PC-9 (cell line): ENCODE measurements at regions not wholly inside any gene's neighbourhood (a gene's known extent, or its start where the extent isn't known, plus 50 kb on each side); places are given as distances from the start of the nearest gene placed in this dataset.

ENCODE experiments used
- BruUV-seq: library from RNA; stranded (reverse); fragments of 400-500 nt; replicated peaks from 2 replicates; lab custom pipeline; 2021; lab: Mats Ljungman, UMichigan
- CTCF ChIA-PET: fragments of 300-600 bp; sonication (Branson Sonifier 250); formaldehyde crosslinking; loops from one replicate; lab custom pipeline; 2022; ENCODE audit warnings: antibody characterized with exemption; lab: Charles Lee
- POLR2A ChIA-PET: fragments of 300-600 bp; sonication (Branson Sonifier 250); formaldehyde crosslinking; loops from one replicate; lab custom pipeline; 2022; ENCODE audit warnings: antibody characterized with exemption; ENCODE audit not compliant: unreplicated experiment; lab: Charles Lee
- DNase-seq, 2 experiments: peaks; one replicate each; pipeline versions ENCODE4 v3.0.0 to v3.0.0-alpha.2; 2015 to 2022; ENCODE audit warnings: mixed read lengths in 1 of 2
- H2AFZ ChIP-seq: fragments of 200-600 bp; sonication (generic); 2 replicates; pipeline ENCODE4 v1.8.1; 2017; ENCODE audit warnings: antibody characterized with exemption
- H3F3A ChIP-seq: fragments of 200-600 bp; sonication (generic); 2 replicates; pipeline ENCODE4 v1.8.1; 2017; ENCODE audit warnings: antibody characterized with exemption, mild to moderate bottlenecking, low read depth; ENCODE audit not compliant: insufficient read depth
- H3K27ac ChIP-seq: fragments of 200-600 bp; sonication (generic); 2 replicates; pipeline ENCODE4 v1.6.1; 2016; ENCODE audit warnings: mixed run types
- H3K27me3 ChIP-seq: fragments of 200-600 bp; sonication (generic); 2 replicates; pipeline ENCODE4 v1.6.1; 2016; ENCODE audit warnings: low read depth, mixed run types; ENCODE audit not compliant: insufficient read depth
- H3K36me3 ChIP-seq: fragments of 200-600 bp; sonication (generic); 2 replicates; pipeline ENCODE4 v1.6.1; 2016; ENCODE audit warnings: low read depth, mixed run types
- H3K4me1 ChIP-seq: fragments of 200-600 bp; sonication (generic); replicated peaks from 2 replicates; pipeline ENCODE4 v1.6.1; 2016; ENCODE audit warnings: mixed run types; ENCODE audit not compliant: insufficient read depth
- H3K4me2 ChIP-seq: fragments of 200-600 bp; sonication (generic); 2 replicates; pipeline ENCODE4 v1.6.1; 2017; ENCODE audit warnings: mixed run types
- H3K4me3 ChIP-seq: fragments of 200-600 bp; sonication (generic); 2 replicates; pipeline ENCODE4 v1.6.1; 2016; ENCODE audit warnings: mixed run types
- H3K79me2 ChIP-seq: fragments of 200-600 bp; sonication (generic); 2 replicates; pipeline ENCODE4 v1.6.1; 2017; ENCODE audit warnings: low read depth, mixed run types
- H3K9me2 ChIP-seq: fragments of 200-600 bp; sonication (generic); 2 replicates; pipeline ENCODE4 v1.8.1; 2017; ENCODE audit warnings: mild to moderate bottlenecking; ENCODE audit not compliant: insufficient read depth
- H3K9me3 ChIP-seq: fragments of 200-600 bp; sonication (generic); 2 replicates; pipeline ENCODE4 v1.8.1; 2016; ENCODE audit warnings: low read depth; ENCODE audit not compliant: insufficient read depth
- H4K20me1 ChIP-seq: fragments of 200-600 bp; sonication (generic); 2 replicates; pipeline ENCODE4 v1.8.1; 2017; ENCODE audit not compliant: insufficient read depth
- CTCF ChIP-seq: fragments of 200-600 bp; sonication (generic); conservative IDR thresholded peaks from 2 replicates; pipeline ENCODE4 v1.6.1; 2017; ENCODE audit warnings: mixed run types, antibody characterized with exemption, mild to moderate bottlenecking, moderate library complexity
- EZH2 ChIP-seq: fragments of 200-600 bp; sonication (generic); IDR thresholded peaks from 2 replicates; pipeline ENCODE4 v1.8.0; 2017; ENCODE audit warnings: antibody characterized with exemption, low read depth
- intact Hi-C: fragments of 100-400 bp; cut with micrococcal nuclease; formaldehyde crosslinking; loops from one replicate; pipeline ENCODE4 v1.10.0; 2022; ENCODE audit not compliant: unreplicated experiment

GRCh38 chr18:4854671-4855070, 342.4 kb downstream of the AKAIN1 start:
- Histone ChIP-seq H3K27me3 (no peaks in the 10 kb centered on the region), H3K36me3 (no peaks in the 10 kb centered on the region), H2AFZ (no peak overlapping the region), H3K79me2 (no peaks in the 10 kb centered on the region), H3K9me2 (no peaks in the 10 kb centered on the region), H3K9me3 (no peaks in the 10 kb centered on the region), H3K4me1 (no peaks in the 10 kb centered on the region), H3K27ac (no peak overlapping the region), H3F3A (no peaks in the 10 kb centered on the region), H3K4me2 (no peak overlapping the region), H3K4me3 (no peak overlapping the region), H4K20me1 (no peaks in the 10 kb centered on the region)
- intact Hi-C loops, result no loop called here
- TF ChIP-seq EZH2 (no peak), CTCF (no peak)
- no TSS peak for BruUV-seq
- DNase-seq, result no peak
- ChIA-PET CTCF (no interaction called here), POLR2A (no interaction called here)

- Histone ChIP-seq H3K27me3 (no peaks in the 10 kb centered on the region), H3K27ac (no peak overlapping the region), H3K79me2 (no peaks in the 10 kb centered on the region), H3K9me2 (no peaks in the 10 kb centered on the region), H3K36me3 (no peaks in the 10 kb centered on the region), H3K9me3 (no peaks in the 10 kb centered on the region), H3K4me1 (no peaks in the 10 kb centered on the region), H2AFZ (no peak overlapping the region), H4K20me1 (no peaks in the 10 kb centered on the region), H3K4me2 (no peak overlapping the region), H3F3A (no peaks in the 10 kb centered on the region), H3K4me3 (no peak overlapping the region)
- TF ChIP-seq CTCF (no peak), EZH2 (no peak)
- CTCF ChIA-PET, result no interaction called here
- POLR2A ChIA-PET, result no interaction called here
- BruUV-seq, result no TSS peak
- intact Hi-C loops, result no loop called here
- no peak for DNase-seq
Observed at GRCh38 chr18:4851301-4851976, 345.6 kb downstream of the AKAIN1 start.

GRCh38 chr18:4847056-4847455, 350.0 kb downstream of the AKAIN1 start:
- H4K20me1 ChIP-seq, result no peaks in the 10 kb centered on the region
- no peak overlapping the region for H2AFZ ChIP-seq
- H3K9me2 ChIP-seq, result no peaks in the 10 kb centered on the region
- H3K4me2 ChIP-seq, result no peak overlapping the region
- H3K27ac ChIP-seq, result no peak overlapping the region
- no TSS peak for BruUV-seq
- no peaks in the 10 kb centered on the region for H3F3A ChIP-seq
- POLR2A ChIA-PET, result no interaction called here
- CTCF ChIA-PET, result no interaction called here
- no peaks in the 10 kb centered on the region for H3K9me3 ChIP-seq
- intact Hi-C loops, result no loop called here
- no peaks in the 10 kb centered on the region for H3K4me1 ChIP-seq
- H3K4me3 ChIP-seq, result no peak overlapping the region
- no peaks in the 10 kb centered on the region for H3K79me2 ChIP-seq
- H3K27me3 ChIP-seq, result no peaks in the 10 kb centered on the region
- TF ChIP-seq CTCF, result no peak
- TF ChIP-seq EZH2, result no peak
- H3K36me3 ChIP-seq, result no peaks in the 10 kb centered on the region
- DNase-seq, result no peak
